PC-9 (cell line): ENCODE measurements at regions not wholly inside any gene's neighbourhood (a gene's known extent, or its start where the extent isn't known, plus 50 kb on each side); places are given as distances from the start of the nearest gene placed in this dataset.

ENCODE experiments used
- CTCF ChIP-seq: fragments of 200-600 bp; sonication (generic); conservative IDR thresholded peaks from 2 replicates; pipeline ENCODE4 v1.6.1; 2017; ENCODE audit warnings: mixed run types, antibody characterized with exemption, mild to moderate bottlenecking, moderate library complexity
- EZH2 ChIP-seq: fragments of 200-600 bp; sonication (generic); IDR thresholded peaks from 2 replicates; pipeline ENCODE4 v1.8.0; 2017; ENCODE audit warnings: antibody characterized with exemption, low read depth

DNA sequence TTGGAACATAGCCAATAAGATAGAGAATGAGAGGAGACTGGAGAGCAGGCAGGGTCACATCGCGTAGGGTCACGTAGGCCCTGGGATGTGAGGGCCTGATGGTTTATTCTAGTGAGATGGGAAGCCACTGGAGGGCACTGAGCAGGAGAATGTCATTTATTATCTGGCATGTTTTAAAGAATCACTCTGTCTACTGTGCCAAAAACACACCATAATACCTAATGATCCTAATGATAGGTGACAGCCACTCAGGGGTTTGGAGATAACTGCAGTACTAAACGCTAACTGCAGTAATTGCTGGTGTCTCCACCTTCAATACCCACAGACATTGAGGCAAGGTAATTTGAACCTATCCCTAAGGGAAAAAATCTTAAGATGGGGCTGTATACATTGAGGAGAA is 185.4 kb downstream of the TTLL7 start:
- TF ChIP-seq CTCF (no peak), EZH2 (no peak)
